ENCODE measurements at regions not wholly inside any gene's neighbourhood (a gene's known extent, or its start where the extent isn't known, plus 50 kb on each side); places are given as distances from the start of the nearest gene placed in this dataset.

GRCh38 chr1:201753492-201753891 is 75.5 kb upstream of the IPO9 start:
- no peak for TF ChIP-seq CTCF (IDR thresholded peaks at IDR 0.05)
- no peak for TF ChIP-seq TCF7L2 (IDR thresholded peaks at IDR 0.05; ENCODE audit: low read depth, low read length)
- TF ChIP-seq POLR2AphosphoS5 (IDR thresholded peaks at IDR 0.05; ENCODE audit: low read depth, low read length): no peak
- no peak for TF ChIP-seq REST (IDR thresholded peaks at IDR 0.05; ENCODE audit: insufficient read depth in 1 of 2, low read depth in 2 of 2, low read length in 1 of 2)
